Tibial artery (tissue), 4 donors: ENCODE measurements at regions not wholly inside any gene's neighbourhood (a gene's known extent, or its start where the extent isn't known, plus 50 kb on each side); places are given as distances from the start of the nearest gene placed in this dataset.

Experiments used
- DNase-seq, 2 donors: peaks; one replicate each; pipeline ENCODE4 v3.0.0-alpha.2; 2019
- H3K27ac ChIP-seq, 2 donors: fragments of 200-600 bp; sonication (generic) in 1 of 2; 1 replicate in 1 of 2; 2 replicates in 1 of 2; pipeline ENCODE4 v1.5.1; 2018 to 2019; ENCODE audit warnings: mild to moderate bottlenecking in 1 of 2
- H3K27me3 ChIP-seq, 2 donors: fragments of 200-600 bp; sonication (generic) in 1 of 2; one replicate each; pipeline versions ENCODE4 v1.5.1 to v1.6.0; 2016 to 2019
- H3K36me3 ChIP-seq, 3 donors: fragments of 200-600 bp; sonication (generic) in 2 of 3; one replicate each; pipeline ENCODE4 v1.5.1; 2016 to 2019; ENCODE audit warnings: mild to moderate bottlenecking in 2 of 3
- H3K4me1 ChIP-seq, 4 donors: fragments of 200-600 bp; sonication (generic) in 2 of 4; 1 replicate in 3 of 4; 2 replicates in 1 of 4; pipeline ENCODE4 v1.5.1; 2016 to 2019
- H3K4me3 ChIP-seq, 2 donors: fragments of 200-600 bp; sonication (generic) in 1 of 2; 1 replicate in 1 of 2; 2 replicates in 1 of 2; pipeline ENCODE4 v1.5.1; 2018 to 2019; ENCODE audit warnings: mild to moderate bottlenecking in 2 of 2
- H3K9me3 ChIP-seq, 3 donors: fragments of 200-600 bp; sonication (generic) in 1 of 3; one replicate each; pipeline ENCODE4 v1.5.1; 2016 to 2019
- intact Hi-C: fragments of 100-400 bp; cut with DNase I; formaldehyde crosslinking; loops from one replicate; pipeline ENCODE4 v1.15.0; 2023; ENCODE audit warnings: low total_unique reads
- TF ChIP-seq, protein P1 (sequence below), 2 experiments: fragments of 200-600 bp in 1 of 2; fragments of 450-650 bp in 1 of 2; IDR thresholded peaks; one replicate each; pipeline ENCODE4 v1.5.1; 2017 to 2019; ENCODE audit warnings: antibody characterized with exemption in 2 of 2, mild to moderate bottlenecking in 1 of 2, moderate library complexity in 1 of 2

DNA sequence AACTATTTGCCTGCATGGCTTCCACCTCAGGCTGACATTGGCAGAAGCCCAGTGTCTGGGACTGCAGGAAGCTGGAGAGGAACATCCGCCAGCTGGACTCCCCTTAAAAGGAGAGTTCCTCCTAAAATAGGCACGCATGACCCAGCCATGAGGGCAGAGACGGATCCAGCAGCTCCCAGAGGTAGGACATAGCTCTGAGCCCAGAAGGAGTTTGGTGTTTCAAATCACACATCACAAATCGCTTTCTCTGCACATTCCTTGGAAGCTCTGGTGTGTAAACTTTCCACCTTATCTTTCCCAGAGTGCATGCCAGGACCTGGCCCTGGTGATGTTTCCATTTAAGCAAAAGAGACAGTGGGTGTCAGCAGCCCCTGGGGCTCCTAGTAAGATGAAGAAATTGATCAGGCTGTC lies 231.1 kb upstream of the CDH5 start:
- Histone ChIP-seq H3K9me3 (no peaks in the 10 kb centered on the region), H3K4me1 (peaks cover 0 to 31% (median 14%) of the 10 kb centered on the region in 4 donors), H3K36me3 (no peaks in the 10 kb centered on the region), H3K27me3 (no peaks in the 10 kb centered on the region), H3K4me3 (no peak overlapping the region), H3K27ac (peak overlapping the region; percentile 39 to 56)
- peak; percentile 66 to 87 for DNase-seq
- TF ChIP-seq, protein P1, sequence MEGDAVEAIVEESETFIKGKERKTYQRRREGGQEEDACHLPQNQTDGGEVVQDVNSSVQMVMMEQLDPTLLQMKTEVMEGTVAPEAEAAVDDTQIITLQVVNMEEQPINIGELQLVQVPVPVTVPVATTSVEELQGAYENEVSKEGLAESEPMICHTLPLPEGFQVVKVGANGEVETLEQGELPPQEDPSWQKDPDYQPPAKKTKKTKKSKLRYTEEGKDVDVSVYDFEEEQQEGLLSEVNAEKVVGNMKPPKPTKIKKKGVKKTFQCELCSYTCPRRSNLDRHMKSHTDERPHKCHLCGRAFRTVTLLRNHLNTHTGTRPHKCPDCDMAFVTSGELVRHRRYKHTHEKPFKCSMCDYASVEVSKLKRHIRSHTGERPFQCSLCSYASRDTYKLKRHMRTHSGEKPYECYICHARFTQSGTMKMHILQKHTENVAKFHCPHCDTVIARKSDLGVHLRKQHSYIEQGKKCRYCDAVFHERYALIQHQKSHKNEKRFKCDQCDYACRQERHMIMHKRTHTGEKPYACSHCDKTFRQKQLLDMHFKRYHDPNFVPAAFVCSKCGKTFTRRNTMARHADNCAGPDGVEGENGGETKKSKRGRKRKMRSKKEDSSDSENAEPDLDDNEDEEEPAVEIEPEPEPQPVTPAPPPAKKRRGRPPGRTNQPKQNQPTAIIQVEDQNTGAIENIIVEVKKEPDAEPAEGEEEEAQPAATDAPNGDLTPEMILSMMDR (IDR thresholded peaks at IDR 0.05), result no peak
- intact Hi-C loops, result no loop called here

DNA sequence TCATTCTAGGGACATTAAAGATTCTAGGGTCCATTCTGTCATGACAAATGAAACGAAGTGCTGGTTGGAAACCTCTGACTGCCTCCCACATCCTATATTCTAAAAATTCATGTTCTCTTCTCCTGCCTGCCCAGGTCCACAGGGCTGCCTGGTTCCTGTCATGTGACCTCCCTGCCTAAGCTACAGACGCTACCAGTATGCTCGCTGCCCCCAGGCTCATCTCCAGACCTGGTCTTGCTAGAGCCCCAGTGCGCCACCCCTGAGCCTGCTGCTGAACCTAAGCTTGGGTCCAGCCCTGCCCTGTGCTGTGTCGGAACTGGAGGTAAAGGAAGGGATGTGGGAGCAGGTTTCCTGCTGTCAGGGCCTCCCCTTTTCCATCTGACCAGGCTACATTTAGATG lies 231.6 kb upstream of the CDH5 start:
- Histone ChIP-seq H3K9me3 (no peaks in the 10 kb centered on the region), H3K4me1 (peaks cover 0 to 34% (median 14%) of the 10 kb centered on the region in 4 donors), H3K4me3 (no peak overlapping the region), H3K27ac (peak overlapping the region in 1 of 2 donors; percentile 56), H3K36me3 (no peaks in the 10 kb centered on the region), H3K27me3 (no peaks in the 10 kb centered on the region)
- intact Hi-C loops, result no loop called here
- TF ChIP-seq, protein P1 (IDR thresholded peaks at IDR 0.05), result no peak
- no peak for DNase-seq

DNA sequence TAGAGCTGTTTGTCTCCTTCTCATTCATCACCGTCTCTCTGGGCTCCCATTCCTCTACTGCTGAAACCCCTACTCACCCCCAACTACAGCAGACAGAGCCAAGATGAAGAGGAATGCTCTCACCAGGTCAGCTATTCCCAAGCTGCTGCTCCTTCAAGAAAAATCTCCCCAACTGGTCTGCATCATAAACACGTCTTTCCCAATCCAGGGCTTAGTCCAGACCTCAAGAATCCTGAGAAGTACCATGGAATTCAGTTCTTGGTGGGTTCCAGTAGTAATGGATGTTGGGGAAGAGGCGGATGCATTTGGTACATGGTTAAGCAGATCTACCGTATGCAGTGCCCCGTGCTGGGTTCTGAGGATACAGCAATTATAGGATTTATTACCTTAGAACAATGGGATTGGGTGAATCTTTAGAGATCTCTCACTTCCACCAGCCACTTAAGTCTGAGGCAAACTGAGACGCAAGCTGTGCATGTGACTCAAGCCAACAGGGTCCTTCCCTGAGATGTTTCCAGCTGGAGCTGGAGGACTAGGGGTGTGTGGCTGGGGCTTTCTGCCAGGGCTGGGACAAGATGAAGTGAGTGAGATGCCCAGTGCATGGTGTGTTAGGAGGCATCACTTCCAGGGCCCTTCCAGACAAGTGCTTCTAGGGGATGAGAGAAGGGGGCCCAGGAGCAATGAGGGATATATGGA lies 232.7 kb upstream of the CDH5 start:
- H3K27ac ChIP-seq, result no peak overlapping the region
- no peaks in the 10 kb centered on the region for H3K36me3 ChIP-seq
- DNase-seq, result no peak
- no peaks in the 10 kb centered on the region for H3K9me3 ChIP-seq
- TF ChIP-seq, protein P1 (IDR thresholded peaks at IDR 0.05), result no peak
- intact Hi-C loops, result no loop called here
- H3K4me3 ChIP-seq, result no peak overlapping the region
- no peaks in the 10 kb centered on the region for H3K27me3 ChIP-seq
- peaks cover 0 to 34% (median 14%) of the 10 kb centered on the region in 4 donors for H3K4me1 ChIP-seq

DNA sequence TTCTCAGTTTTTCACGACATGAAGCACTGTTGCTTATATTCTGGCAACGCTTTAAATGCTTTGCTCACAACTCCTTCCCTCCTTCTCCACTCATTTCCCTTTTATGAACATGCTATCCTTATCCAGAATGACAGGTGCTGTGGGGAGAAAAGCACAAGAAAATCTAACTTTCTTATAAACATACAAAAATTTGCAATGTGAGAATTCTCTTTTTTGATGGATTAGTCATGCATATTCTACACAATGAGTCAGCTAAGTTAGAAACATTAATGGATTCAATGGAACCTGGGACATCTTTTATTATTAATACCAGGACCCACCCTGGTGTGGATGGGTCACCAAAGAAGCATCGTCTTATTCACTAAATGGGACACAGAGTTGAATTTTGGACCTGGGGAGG lies 234.6 kb upstream of the CDH5 start:
- H3K27ac ChIP-seq, result peak overlapping the region; percentile 43 to 48
- no peaks in the 10 kb centered on the region for H3K27me3 ChIP-seq
- no peak for DNase-seq
- intact Hi-C loops, result no loop called here
- peaks cover 0 to 34% (median 14%) of the 10 kb centered on the region in 4 donors for H3K4me1 ChIP-seq
- H3K36me3 ChIP-seq, result no peaks in the 10 kb centered on the region
- TF ChIP-seq, protein P1 (IDR thresholded peaks at IDR 0.05), result no peak
- H3K4me3 ChIP-seq, result no peak overlapping the region
- H3K9me3 ChIP-seq, result no peaks in the 10 kb centered on the region

DNA sequence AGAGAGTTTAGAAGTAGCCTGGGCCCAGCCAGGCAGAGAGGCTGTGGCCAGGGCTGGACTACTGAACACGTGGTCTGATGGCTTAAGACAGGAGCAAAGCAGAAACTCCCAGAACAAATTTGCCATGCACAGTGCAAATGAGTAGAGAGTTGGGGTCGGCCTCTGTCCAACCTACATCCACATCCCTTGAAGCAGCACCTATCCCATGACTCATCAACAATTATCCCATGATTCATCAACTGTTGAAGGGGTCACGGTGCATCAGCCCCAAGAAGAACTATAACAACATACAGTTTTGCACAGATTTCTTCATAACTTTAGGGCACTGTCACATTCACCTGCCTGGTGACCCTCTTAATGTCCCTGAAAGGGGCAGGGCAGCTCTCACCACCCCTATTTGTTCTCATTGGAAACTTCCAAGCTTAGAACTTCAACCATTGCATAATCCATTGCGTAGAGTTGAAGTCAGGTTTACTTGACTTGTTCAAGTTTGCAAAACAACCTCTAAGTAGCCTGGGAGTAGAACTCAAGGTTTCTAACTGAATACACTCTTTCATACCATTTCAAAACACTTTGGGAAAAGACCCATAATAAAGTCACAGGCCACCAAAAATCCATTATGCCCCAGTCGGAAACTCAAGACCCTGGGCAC lies 235.2 kb upstream of the CDH5 start:
- TF ChIP-seq, protein P1 (IDR thresholded peaks at IDR 0.05), result no peak
- Histone ChIP-seq H3K9me3 (no peaks in the 10 kb centered on the region), H3K4me1 (peaks cover 0 to 34% (median 13%) of the 10 kb centered on the region in 4 donors), H3K27me3 (no peaks in the 10 kb centered on the region), H3K36me3 (no peaks in the 10 kb centered on the region), H3K27ac (peak overlapping the region; percentile 43 to 48), H3K4me3 (no peak overlapping the region)
- intact Hi-C loops, result no loop called here
- no peak for DNase-seq
